ENCODE measurements at regions not wholly inside any gene's neighbourhood (a gene's known extent, or its start where the extent isn't known, plus 50 kb on each side); places are given as distances from the start of the nearest gene placed in this dataset.

- TF ChIP-seq FOXA1 (IDR thresholded peaks at IDR 0.05) (no peak), HDGF (IDR thresholded peaks at IDR 0.05; ENCODE audit: borderline replicate concordance) (no peak), PKNOX1 (IDR thresholded peaks at IDR 0.05) (no peak), SUZ12 (IDR thresholded peaks at IDR 0.05) (no peak), SP1 (IDR thresholded peaks at IDR 0.05) (no peak), ELF4 (IDR thresholded peaks at IDR 0.05) (no peak), ZNF384 (IDR thresholded peaks at IDR 0.05) (no peak), FOXK2 (IDR thresholded peaks at IDR 0.05) (no peak), NFRKB (IDR thresholded peaks at IDR 0.05) (no peak), LEF1 (IDR thresholded peaks at IDR 0.05; ENCODE audit: borderline replicate concordance) (no peak), L3MBTL2 (conservative IDR thresholded peaks at IDR 0.05) (no peak), FOXM1 (IDR thresholded peaks at IDR 0.05; ENCODE audit: borderline replicate concordance) (no peak), ARNT (IDR thresholded peaks at IDR 0.05) (no peak)
- POLR2A ChIA-PET = no interaction called here
- no peak for DNase-seq (ENCODE audit: extremely low spot score)
These were observed 243.7 kb downstream of the SLC16A7 start for GRCh38 chr12:59839514-59839913.

GRCh38 chr12:59843260-59843843 lies 247.5 kb downstream of the SLC16A7 start:
- TF ChIP-seq FOXM1 (IDR thresholded peaks at IDR 0.05; ENCODE audit: borderline replicate concordance) = no peak
- no peak for TF ChIP-seq HDGF (IDR thresholded peaks at IDR 0.05; ENCODE audit: borderline replicate concordance)
- no peak for TF ChIP-seq ELF4 (IDR thresholded peaks at IDR 0.05)
- TF ChIP-seq NFRKB (IDR thresholded peaks at IDR 0.05) = no peak
- TF ChIP-seq FOXK2 (IDR thresholded peaks at IDR 0.05) = no peak
- TF ChIP-seq CTBP1 (IDR thresholded peaks at IDR 0.05; ENCODE audit: borderline replicate concordance) = no peak
- TF ChIP-seq TARDBP (IDR thresholded peaks at IDR 0.05) = no peak
- no peak for TF ChIP-seq ARNT (IDR thresholded peaks at IDR 0.05)
- no peak for TF ChIP-seq L3MBTL2 (conservative IDR thresholded peaks at IDR 0.05)
- TF ChIP-seq LEF1 (IDR thresholded peaks at IDR 0.05; ENCODE audit: borderline replicate concordance) = no peak
- no peak for TF ChIP-seq PKNOX1 (IDR thresholded peaks at IDR 0.05)
- TF ChIP-seq ZNF384 (IDR thresholded peaks at IDR 0.05) = no peak
- TF ChIP-seq SUZ12 (IDR thresholded peaks at IDR 0.05) = no peak
- no peak for TF ChIP-seq SP1 (IDR thresholded peaks at IDR 0.05)
- TF ChIP-seq BHLHE40 (IDR thresholded peaks at IDR 0.05; ENCODE audit: borderline replicate concordance) = no peak
- no peak for TF ChIP-seq FOXA1 (IDR thresholded peaks at IDR 0.05)
- no peak for DNase-seq (ENCODE audit: extremely low spot score)
- CTCF ChIA-PET = no interaction called here
- POLR2A ChIA-PET = no interaction called here

More at GRCh38 chr12:59839514-59839913, 243.7 kb downstream of the SLC16A7 start:
- CTCF ChIA-PET = no interaction called here

GRCh38 chr12:59844750-59845149 lies 248.9 kb downstream of the SLC16A7 start:
- ChIA-PET POLR2A (no interaction called here), CTCF (interaction anchor here (0.9 kb wide), 1 partner anchor 10 kb away, joined by 3 read pairs; no protein-coding TSS in a partner anchor)
- TF ChIP-seq LEF1 (IDR thresholded peaks at IDR 0.05; ENCODE audit: borderline replicate concordance) (no peak), PKNOX1 (IDR thresholded peaks at IDR 0.05) (no peak), FOXM1 (IDR thresholded peaks at IDR 0.05; ENCODE audit: borderline replicate concordance) (no peak), CTBP1 (IDR thresholded peaks at IDR 0.05; ENCODE audit: borderline replicate concordance) (no peak), FOXA1 (IDR thresholded peaks at IDR 0.05) (no peak), SP1 (IDR thresholded peaks at IDR 0.05) (no peak), ARNT (IDR thresholded peaks at IDR 0.05) (no peak), NFRKB (IDR thresholded peaks at IDR 0.05) (no peak), BHLHE40 (IDR thresholded peaks at IDR 0.05; ENCODE audit: borderline replicate concordance) (no peak), HDGF (IDR thresholded peaks at IDR 0.05; ENCODE audit: borderline replicate concordance) (no peak), FOXK2 (IDR thresholded peaks at IDR 0.05) (no peak), SUZ12 (IDR thresholded peaks at IDR 0.05) (no peak), L3MBTL2 (conservative IDR thresholded peaks at IDR 0.05) (no peak), ELF4 (IDR thresholded peaks at IDR 0.05) (no peak), ZNF384 (IDR thresholded peaks at IDR 0.05) (no peak), TARDBP (IDR thresholded peaks at IDR 0.05) (no peak)
- DNase-seq (ENCODE audit: extremely low spot score) = no peak

- CTCF ChIA-PET = no interaction called here
- DNase-seq (ENCODE audit: extremely low spot score) = no peak
- no peak for TF ChIP-seq CTBP1 (IDR thresholded peaks at IDR 0.05; ENCODE audit: borderline replicate concordance)
- no peak for TF ChIP-seq ARNT (IDR thresholded peaks at IDR 0.05)
- TF ChIP-seq ZNF384 (IDR thresholded peaks at IDR 0.05) = no peak
- TF ChIP-seq SP1 (IDR thresholded peaks at IDR 0.05) = no peak
- TF ChIP-seq FOXM1 (IDR thresholded peaks at IDR 0.05; ENCODE audit: borderline replicate concordance) = no peak
- no peak for TF ChIP-seq LEF1 (IDR thresholded peaks at IDR 0.05; ENCODE audit: borderline replicate concordance)
- no peak for TF ChIP-seq FOXA1 (IDR thresholded peaks at IDR 0.05)
- TF ChIP-seq L3MBTL2 (conservative IDR thresholded peaks at IDR 0.05) = no peak
- no peak for TF ChIP-seq SUZ12 (IDR thresholded peaks at IDR 0.05)
- no peak for TF ChIP-seq FOXK2 (IDR thresholded peaks at IDR 0.05)
- TF ChIP-seq HDGF (IDR thresholded peaks at IDR 0.05; ENCODE audit: borderline replicate concordance) = no peak
- TF ChIP-seq PKNOX1 (IDR thresholded peaks at IDR 0.05) = no peak
- POLR2A ChIA-PET = no interaction called here
These were observed 249.5 kb downstream of the SLC16A7 start for GRCh38 chr12:59845293-59845692.

- POLR2A ChIA-PET = no interaction called here
- no peak for TF ChIP-seq NFRKB (IDR thresholded peaks at IDR 0.05)
- no peak for TF ChIP-seq HDGF (IDR thresholded peaks at IDR 0.05; ENCODE audit: borderline replicate concordance)
- no peak for TF ChIP-seq ARNT (IDR thresholded peaks at IDR 0.05)
- no peak for DNase-seq (ENCODE audit: extremely low spot score)
- CTCF ChIA-PET = no interaction called here
These were observed 251.3 kb downstream of the SLC16A7 start for GRCh38 chr12:59847127-59847526.

Measured in HEK293T (cell line).